Ascending aorta (tissue), 2 donors: ENCODE measurements at regions not wholly inside any gene's neighbourhood (a gene's known extent, or its start where the extent isn't known, plus 50 kb on each side); places are given as distances from the start of the nearest gene placed in this dataset.

Experiments used
- DNase-seq, 2 donors: peaks; one replicate each; pipeline ENCODE4 v3.0.0-alpha.2; 2019; ENCODE audit warnings: low spot score in 2 of 2
- H3K27ac ChIP-seq, 2 donors: fragments of 200-600 bp; sonication (generic); one replicate each; pipeline ENCODE4 v1.5.1; 2016 to 2017; ENCODE audit warnings: mild to moderate bottlenecking in 1 of 2
- H3K27me3 ChIP-seq: fragments of 200-600 bp; sonication (generic); one replicate; pipeline ENCODE4 v1.5.1; 2017
- H3K36me3 ChIP-seq, 2 donors: fragments of 200-600 bp; sonication (generic); one replicate each; pipeline ENCODE4 v1.5.1; 2016
- H3K4me1 ChIP-seq, 2 donors: fragments of 200-600 bp; sonication (generic); one replicate each; pipeline ENCODE4 v1.5.1; 2016 to 2017; ENCODE audit warnings: mild to moderate bottlenecking in 1 of 2
- H3K4me3 ChIP-seq, 2 donors: fragments of 200-600 bp; sonication (generic); one replicate each; pipeline ENCODE4 v1.5.1; 2016 to 2017; ENCODE audit warnings: mild to moderate bottlenecking in 1 of 2
- H3K9me3 ChIP-seq, 2 donors: fragments of 200-600 bp; sonication (generic); one replicate each; pipeline ENCODE4 v1.5.1; 2016
- CTCF ChIP-seq, 3 experiments: fragments of 200-600 bp in 2 of 3; fragments of 450-650 bp in 1 of 3; sonication (generic) in 2 of 3; IDR thresholded peaks; one replicate each; pipeline ENCODE4 v1.5.1; 2016 to 2019; ENCODE audit warnings: antibody characterized with exemption in 3 of 3, mild to moderate bottlenecking in 1 of 3, moderate library complexity in 1 of 3
- intact Hi-C: fragments of 100-400 bp; cut with DNase I; formaldehyde crosslinking; loops from one replicate; pipeline ENCODE4 v1.15.1; 2023

- Histone ChIP-seq H3K27me3 (no peaks in the 10 kb centered on the region), H3K4me3 (no peak overlapping the region), H3K9me3 (no peaks in the 10 kb centered on the region), H3K27ac (no peak overlapping the region), H3K4me1 (no peaks in the 10 kb centered on the region), H3K36me3 (no peaks in the 10 kb centered on the region)
- TF ChIP-seq CTCF (IDR thresholded peaks at IDR 0.05), result no peak
- intact Hi-C loops, result no loop called here
- no peak for DNase-seq
Observed at GRCh38 chr10:131758939-131759301, 141.9 kb upstream of the PPP2R2D start.

DNA sequence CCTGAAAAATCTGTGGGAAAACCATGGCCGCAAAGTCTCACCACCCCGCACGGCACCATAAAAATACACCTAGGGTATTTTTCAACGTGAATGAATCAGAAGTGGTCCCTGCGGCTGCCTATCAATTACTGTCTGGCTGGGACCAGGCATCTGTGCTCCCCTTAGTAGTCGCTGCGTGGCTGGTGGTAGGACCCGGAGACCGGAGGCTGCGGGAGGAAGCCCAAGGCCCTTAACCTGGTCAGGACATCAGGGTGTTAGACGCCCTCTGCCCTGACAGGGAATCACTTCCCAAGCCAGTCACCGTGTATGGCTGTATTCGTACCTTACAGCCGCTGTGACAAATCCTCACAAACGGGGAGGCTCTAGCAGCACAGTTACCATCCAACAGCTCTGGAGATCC, 141.5 kb upstream of the PPP2R2D start:
- Histone ChIP-seq H3K9me3 (no peaks in the 10 kb centered on the region), H3K36me3 (no peaks in the 10 kb centered on the region), H3K4me3 (no peak overlapping the region), H3K4me1 (no peaks in the 10 kb centered on the region), H3K27ac (no peak overlapping the region), H3K27me3 (no peaks in the 10 kb centered on the region)
- intact Hi-C loops, result no loop called here
- no peak for TF ChIP-seq CTCF (IDR thresholded peaks at IDR 0.05)
- no peak for DNase-seq

- Histone ChIP-seq H3K9me3 (no peaks in the 10 kb centered on the region), H3K4me3 (no peak overlapping the region), H3K27me3 (no peaks in the 10 kb centered on the region), H3K4me1 (no peaks in the 10 kb centered on the region), H3K36me3 (no peaks in the 10 kb centered on the region), H3K27ac (no peak overlapping the region)
- TF ChIP-seq CTCF (IDR thresholded peaks at IDR 0.05), result no peak
- intact Hi-C loops, result no loop called here
- DNase-seq, result no peak
Observed at GRCh38 chr10:131760416-131761166, 140.2 kb upstream of the PPP2R2D start.

GRCh38 chr10:131762789-131763696, 137.8 kb upstream of the PPP2R2D start:
- no peaks in the 10 kb centered on the region for H3K36me3 ChIP-seq
- no peaks in the 10 kb centered on the region for H3K27me3 ChIP-seq
- no peak for DNase-seq
- H3K9me3 ChIP-seq, result no peaks in the 10 kb centered on the region
- no peak overlapping the region for H3K4me3 ChIP-seq
- intact Hi-C loops, result no loop called here
- TF ChIP-seq CTCF (IDR thresholded peaks at IDR 0.05), result no peak
- no peak overlapping the region for H3K27ac ChIP-seq
- no peaks in the 10 kb centered on the region for H3K4me1 ChIP-seq

DNA sequence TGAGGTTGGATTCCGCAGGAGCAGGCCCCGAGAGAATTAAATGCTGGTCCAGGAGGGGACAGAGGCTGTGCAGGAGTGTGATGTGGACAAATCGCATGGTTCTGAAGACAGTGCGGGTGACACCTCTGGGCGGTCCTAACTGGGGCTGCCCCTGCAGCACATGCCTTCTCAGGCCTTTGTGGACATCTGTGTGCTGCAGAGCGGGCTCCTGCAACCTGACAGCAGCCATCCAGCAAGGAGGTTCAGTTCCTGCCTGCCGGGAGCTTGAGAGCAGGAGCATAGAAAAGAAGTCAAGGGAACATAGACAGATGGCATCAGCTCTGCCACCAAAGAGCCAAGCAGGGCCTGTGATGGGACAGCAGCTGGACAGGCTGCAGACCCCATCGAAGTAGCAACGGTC, 135.9 kb upstream of the PPP2R2D start:
- no peak for DNase-seq
- H3K36me3 ChIP-seq, result no peaks in the 10 kb centered on the region
- intact Hi-C loops, result no loop called here

More for the DNA sequence above, 135.9 kb upstream of the PPP2R2D start:
- Histone ChIP-seq H3K27me3 (no peaks in the 10 kb centered on the region), H3K4me1 (no peaks in the 10 kb centered on the region), H3K4me3 (no peak overlapping the region), H3K9me3 (no peaks in the 10 kb centered on the region), H3K27ac (no peak overlapping the region)
- no peak for TF ChIP-seq CTCF (IDR thresholded peaks at IDR 0.05)
